Keratinocyte (primary cell): ENCODE measurements at regions not wholly inside any gene's neighbourhood (a gene's known extent, or its start where the extent isn't known, plus 50 kb on each side); places are given as distances from the start of the nearest gene placed in this dataset.

Experiments used
- CTCF ChIP-seq, 3 experiments: IDR thresholded peaks in 1 of 3; conservative IDR thresholded peaks in 1 of 3; optimal IDR thresholded peaks in 1 of 3; 2 replicates in 2 of 3; 3 replicates in 1 of 3; pipeline versions ENCODE3 to v1.5.1; 2011; ENCODE audit warnings: low read length in 3 of 3, mild to moderate bottlenecking in 3 of 3, moderate library complexity in 2 of 3, control low read depth in 1 of 3, inconsistent platforms in 1 of 3; ENCODE audit not compliant: insufficient read depth in 2 of 3; ENCODE audit errors: extremely low read depth in 1 of 3
- EZH2 ChIP-seq: IDR thresholded peaks from one replicate; pipeline ENCODE4 v1.6.1; 2012; ENCODE audit warnings: inconsistent platforms, mild to moderate bottlenecking, low read length, moderate library complexity

DNA sequence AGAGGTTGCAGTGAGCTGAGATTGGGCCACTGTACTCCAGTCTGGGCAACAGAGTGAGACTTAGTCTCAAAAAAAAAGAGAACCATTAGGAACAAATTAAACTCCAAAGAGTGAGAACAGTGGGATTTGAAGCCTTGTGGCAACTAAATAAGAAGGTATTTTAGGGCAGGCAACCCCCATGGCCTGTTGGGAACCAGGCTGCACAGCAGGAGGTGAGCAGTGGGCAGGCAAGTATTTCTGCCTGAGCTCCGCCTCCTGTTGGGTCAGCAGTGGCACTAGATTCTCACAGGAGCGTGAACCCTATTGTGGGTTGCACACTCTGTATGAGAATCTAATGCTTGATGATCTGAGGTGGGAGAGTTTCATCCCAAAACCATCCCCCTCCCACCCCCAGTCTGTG is 57.6 kb upstream of the MED9 start:
- TF ChIP-seq CTCF (optimal IDR thresholded peaks at IDR 0.05 in 1 of 3, IDR thresholded peaks at IDR 0.05 in 1 of 3, conservative IDR thresholded peaks at IDR 0.05 in 1 of 3; ENCODE audit: extremely low read depth in 1 of 3, insufficient read depth in 2 of 3, low read length in 3 of 3) (no peak), EZH2 (no peak)
